ENCODE measurements at regions not wholly inside any gene's neighbourhood (a gene's known extent, or its start where the extent isn't known, plus 50 kb on each side); places are given as distances from the start of the nearest gene placed in this dataset.

- no peak overlapping the region for H3K4me3 ChIP-seq
- no peak for TF ChIP-seq CTCF (IDR thresholded peaks at IDR 0.05)
- TF ChIP-seq POLR2A (IDR thresholded peaks at IDR 0.05): no peak
- no peaks in the 10 kb centered on the region for H3K36me3 ChIP-seq
- no peaks in the 10 kb centered on the region for H3K4me1 ChIP-seq
- H3K27ac ChIP-seq: no peak overlapping the region
- DNase-seq: no peak
- 70% methylated on average over 2 of the region's 2 CpGs for WGBS (ENCODE audit: insufficient coverage, low coverage, low lambda C conversion rate, missing lambda C conversion rate)
- H3K9me3 ChIP-seq: no peaks in the 10 kb centered on the region
- ATAC-seq: no peak
- intact Hi-C loops (cut with DNase I): no loop called here
- H3K27me3 ChIP-seq: no peaks in the 10 kb centered on the region
These were observed 127.6 kb upstream of the UNC5B start for GRCh38 chr10:71084818-71085126.

GRCh38 chr10:71085689-71086438, 126.5 kb upstream of the UNC5B start:
- Histone ChIP-seq H3K27me3 (no peaks in the 10 kb centered on the region), H3K9me3 (no peaks in the 10 kb centered on the region), H3K4me3 (no peak overlapping the region), H3K27ac (no peak overlapping the region), H3K4me1 (no peaks in the 10 kb centered on the region), H3K36me3 (no peaks in the 10 kb centered on the region)
- TF ChIP-seq CTCF (IDR thresholded peaks at IDR 0.05): no peak
- TF ChIP-seq POLR2A (IDR thresholded peaks at IDR 0.05): no peak
- ATAC-seq (no peak), DNase-seq (peak in 2 of 3 donors; percentile 26 to 30)
- intact Hi-C loops (cut with DNase I): no loop called here
- WGBS (ENCODE audit: insufficient coverage, low coverage, low lambda C conversion rate, missing lambda C conversion rate): 48% methylated on average over 16 of the region's 18 CpGs

- intact Hi-C loops (cut with DNase I): no loop called here
- no peak overlapping the region for H3K27ac ChIP-seq
- no peaks in the 10 kb centered on the region for H3K4me1 ChIP-seq
- no peak overlapping the region for H3K4me3 ChIP-seq
- no peaks in the 10 kb centered on the region for H3K36me3 ChIP-seq
- TF ChIP-seq CTCF (IDR thresholded peaks at IDR 0.05) (no peak), POLR2A (IDR thresholded peaks at IDR 0.05) (no peak)
- no peaks in the 10 kb centered on the region for H3K9me3 ChIP-seq
- no peak for ATAC-seq
- 68% methylated on average over 11 of the region's 11 CpGs for WGBS (ENCODE audit: insufficient coverage, low coverage, low lambda C conversion rate, missing lambda C conversion rate)
- DNase-seq: peak in 1 of 3 donors; percentile 16
- no peaks in the 10 kb centered on the region for H3K27me3 ChIP-seq
These were observed 125.8 kb upstream of the UNC5B start for GRCh38 chr10:71086439-71087080.

GRCh38 chr10:71087622-71088021, 124.7 kb upstream of the UNC5B start:
- Histone ChIP-seq H3K27me3 (no peaks in the 10 kb centered on the region), H3K4me1 (no peaks in the 10 kb centered on the region), H3K9me3 (no peaks in the 10 kb centered on the region), H3K4me3 (no peak overlapping the region), H3K27ac (no peak overlapping the region), H3K36me3 (no peaks in the 10 kb centered on the region)
- TF ChIP-seq CTCF (IDR thresholded peaks at IDR 0.05) (no peak), POLR2A (IDR thresholded peaks at IDR 0.05) (no peak)
- DNase-seq: peak in 2 of 3 donors; percentile 22 to 37
- no peak for ATAC-seq
- WGBS (ENCODE audit: insufficient coverage, low coverage, low lambda C conversion rate, missing lambda C conversion rate): 57% methylated on average over 4 of the region's 4 CpGs
- intact Hi-C loops (cut with DNase I): no loop called here

All from right lobe of liver (tissue), 6 donors.